ENCODE measurements at regions not wholly inside any gene's neighbourhood (a gene's known extent, or its start where the extent isn't known, plus 50 kb on each side); places are given as distances from the start of the nearest gene placed in this dataset.

- Histone ChIP-seq H3K4me2 (ENCODE audit: low read length) (no peak overlapping the region), H3K79me2 (ENCODE audit: insufficient read depth, low read depth, low read length) (no peaks in the 10 kb centered on the region), H3K27ac (ENCODE audit: low read depth, low read length, poor library complexity, severe bottlenecking) (no peak overlapping the region), H3K9me3 (ENCODE audit: low read length) (no peaks in the 10 kb centered on the region), H3K4me3 (ENCODE audit: low read depth, low read length, poor library complexity, severe bottlenecking) (no peak overlapping the region), H2AFZ (ENCODE audit: low read length) (no peak overlapping the region), H3K9me2 (ENCODE audit: insufficient read depth, low read length) (no peaks in the 10 kb centered on the region), H4K20me1 (ENCODE audit: insufficient read depth, low read length) (no peaks in the 10 kb centered on the region), H3K4me1 (ENCODE audit: insufficient read depth, low read length, poor library complexity, severe bottlenecking) (no peaks in the 10 kb centered on the region), H3K36me3 (ENCODE audit: insufficient read depth, low read length) (no peaks in the 10 kb centered on the region)
- ChIA-PET CTCF (ENCODE audit: unreplicated experiment) (no interaction called here), POLR2A (interaction anchor here (0.5 to 1.2 kb wide), 3 partner anchors 20 to 914 kb away, joined by 3 read pairs; no protein-coding TSS in a partner anchor)
- intact Hi-C loops (cut with micrococcal nuclease; ENCODE audit: unreplicated experiment): no loop called here
- no TSS peak for BruUV-seq (replicated peaks)
- TF ChIP-seq EZH2phosphoT487 (IDR thresholded peaks at IDR 0.05; ENCODE audit: borderline replicate concordance, low read depth, low read length): no peak
- no peak for DNase-seq (ENCODE audit: low spot score)
Observed at GRCh38 chr3:28982906-28983305, 298.0 kb upstream of the RBMS3 start.

DNA sequence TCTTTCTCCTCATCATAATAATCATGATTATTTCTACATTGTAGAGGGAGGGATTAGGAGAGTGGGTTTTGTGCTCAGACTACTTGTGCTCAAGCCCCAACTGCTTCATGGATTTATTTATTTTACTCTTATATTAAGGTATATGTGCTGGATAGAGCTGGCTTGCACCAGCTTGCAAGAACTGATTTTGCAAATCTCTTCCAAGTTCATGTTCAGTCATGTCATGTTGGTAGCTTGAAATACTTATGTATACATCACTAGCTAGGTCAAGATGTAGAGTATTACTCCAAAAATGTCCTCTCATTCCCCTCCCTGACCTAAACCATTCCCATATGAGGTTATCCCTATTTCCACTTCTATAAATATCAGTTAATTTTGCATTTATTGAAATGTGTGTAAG lies 293.9 kb upstream of the RBMS3 start:
- no peaks in the 10 kb centered on the region for H3K36me3 ChIP-seq (ENCODE audit: insufficient read depth, low read length)
- no peaks in the 10 kb centered on the region for H4K20me1 ChIP-seq (ENCODE audit: insufficient read depth, low read length)
- no peak overlapping the region for H2AFZ ChIP-seq (ENCODE audit: low read length)
- H3K9me2 ChIP-seq (ENCODE audit: insufficient read depth, low read length): no peaks in the 10 kb centered on the region
- H3K4me3 ChIP-seq (ENCODE audit: low read depth, low read length, poor library complexity, severe bottlenecking): no peak overlapping the region
- DNase-seq (ENCODE audit: low spot score): no peak
- POLR2A ChIA-PET: no interaction called here
- H3K27ac ChIP-seq (ENCODE audit: low read depth, low read length, poor library complexity, severe bottlenecking): no peak overlapping the region
- CTCF ChIA-PET (ENCODE audit: unreplicated experiment): no interaction called here
- H3K4me2 ChIP-seq (ENCODE audit: low read length): no peak overlapping the region
- TF ChIP-seq, protein P1, sequence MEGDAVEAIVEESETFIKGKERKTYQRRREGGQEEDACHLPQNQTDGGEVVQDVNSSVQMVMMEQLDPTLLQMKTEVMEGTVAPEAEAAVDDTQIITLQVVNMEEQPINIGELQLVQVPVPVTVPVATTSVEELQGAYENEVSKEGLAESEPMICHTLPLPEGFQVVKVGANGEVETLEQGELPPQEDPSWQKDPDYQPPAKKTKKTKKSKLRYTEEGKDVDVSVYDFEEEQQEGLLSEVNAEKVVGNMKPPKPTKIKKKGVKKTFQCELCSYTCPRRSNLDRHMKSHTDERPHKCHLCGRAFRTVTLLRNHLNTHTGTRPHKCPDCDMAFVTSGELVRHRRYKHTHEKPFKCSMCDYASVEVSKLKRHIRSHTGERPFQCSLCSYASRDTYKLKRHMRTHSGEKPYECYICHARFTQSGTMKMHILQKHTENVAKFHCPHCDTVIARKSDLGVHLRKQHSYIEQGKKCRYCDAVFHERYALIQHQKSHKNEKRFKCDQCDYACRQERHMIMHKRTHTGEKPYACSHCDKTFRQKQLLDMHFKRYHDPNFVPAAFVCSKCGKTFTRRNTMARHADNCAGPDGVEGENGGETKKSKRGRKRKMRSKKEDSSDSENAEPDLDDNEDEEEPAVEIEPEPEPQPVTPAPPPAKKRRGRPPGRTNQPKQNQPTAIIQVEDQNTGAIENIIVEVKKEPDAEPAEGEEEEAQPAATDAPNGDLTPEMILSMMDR (conservative IDR thresholded peaks at IDR 0.05; ENCODE audit: low read length): no peak
- TF ChIP-seq EZH2phosphoT487 (IDR thresholded peaks at IDR 0.05; ENCODE audit: borderline replicate concordance, low read depth, low read length): no peak
- BruUV-seq (replicated peaks): no TSS peak
- intact Hi-C loops (cut with micrococcal nuclease; ENCODE audit: unreplicated experiment): no loop called here
- no peaks in the 10 kb centered on the region for H3K9me3 ChIP-seq (ENCODE audit: low read length)
- no peaks in the 10 kb centered on the region for H3K79me2 ChIP-seq (ENCODE audit: insufficient read depth, low read depth, low read length)
- H3K4me1 ChIP-seq (ENCODE audit: insufficient read depth, low read length, poor library complexity, severe bottlenecking): no peaks in the 10 kb centered on the region

- H3K79me2 ChIP-seq (ENCODE audit: insufficient read depth, low read depth, low read length): no peaks in the 10 kb centered on the region
- ChIA-PET POLR2A (interaction anchor here (0.6 kb wide), 1 partner anchor 174 kb away, joined by 3 read pairs; no protein-coding TSS in a partner anchor), CTCF (ENCODE audit: unreplicated experiment) (no interaction called here)
- H3K36me3 ChIP-seq (ENCODE audit: insufficient read depth, low read length): no peaks in the 10 kb centered on the region
- no peaks in the 10 kb centered on the region for H4K20me1 ChIP-seq (ENCODE audit: insufficient read depth, low read length)
- H3K9me3 ChIP-seq (ENCODE audit: low read length): no peaks in the 10 kb centered on the region
- DNase-seq (ENCODE audit: low spot score): no peak
- H2AFZ ChIP-seq (ENCODE audit: low read length): no peak overlapping the region
- no TSS peak for BruUV-seq (replicated peaks)
- H3K9me2 ChIP-seq (ENCODE audit: insufficient read depth, low read length): no peaks in the 10 kb centered on the region
- no peaks in the 10 kb centered on the region for H3K4me1 ChIP-seq (ENCODE audit: insufficient read depth, low read length, poor library complexity, severe bottlenecking)
- no peak for TF ChIP-seq EZH2phosphoT487 (IDR thresholded peaks at IDR 0.05; ENCODE audit: borderline replicate concordance, low read depth, low read length)
- TF ChIP-seq, protein P1 (conservative IDR thresholded peaks at IDR 0.05; ENCODE audit: low read length): no peak
- no peak overlapping the region for H3K4me3 ChIP-seq (ENCODE audit: low read depth, low read length, poor library complexity, severe bottlenecking)
- intact Hi-C loops (cut with micrococcal nuclease; ENCODE audit: unreplicated experiment): no loop called here
- H3K4me2 ChIP-seq (ENCODE audit: low read length): no peak overlapping the region
- H3K27ac ChIP-seq (ENCODE audit: low read depth, low read length, poor library complexity, severe bottlenecking): no peak overlapping the region
Observed at GRCh38 chr3:28989646-28990089, 291.2 kb upstream of the RBMS3 start.

All from OCI-LY7 (cell line).